Panc1 (cell line): ENCODE measurements at regions not wholly inside any gene's neighbourhood (a gene's known extent, or its start where the extent isn't known, plus 50 kb on each side); places are given as distances from the start of the nearest gene placed in this dataset.

Experiments used
- ATAC-seq: fragments of 200-7000 bp; cut with Tn5 transposase; 2 replicates; pipeline ENCODE4 v1.9.1; 2020; ENCODE audit warnings: mild to moderate bottlenecking, moderate library complexity
- BruUV-seq: library from RNA; stranded (reverse); fragments of 400-500 nt; replicated peaks from 2 replicates; lab custom pipeline; 2021; lab: Mats Ljungman, UMichigan
- CTCF ChIA-PET: fragments of 300-600 bp; sonication (Branson Sonifier 250); formaldehyde crosslinking; loops from one replicate; lab custom pipeline; 2022; ENCODE audit warnings: antibody characterized with exemption; lab: Charles Lee
- POLR2A ChIA-PET: fragments of 300-600 bp; sonication (Branson Sonifier 250); formaldehyde crosslinking; loops from one replicate; lab custom pipeline; 2022; ENCODE audit warnings: antibody characterized with exemption; lab: Charles Lee
- DNase-seq: peaks from one replicate; pipeline ENCODE4 v3.0.0-alpha.2; 2010; ENCODE audit warnings: low read depth, low spot score
- H3K27ac ChIP-seq: 2 replicates; pipeline ENCODE4 v1.5.1; 2011; ENCODE audit warnings: mild to moderate bottlenecking, low read length, inconsistent platforms
- H3K27me3 ChIP-seq: fragments of 200-500 bp; sonication (Bioruptor generic); 2 replicates; pipeline ENCODE4 v1.6.0; 2014; ENCODE audit warnings: low read length, inconsistent platforms; ENCODE audit not compliant: control insufficient read depth, insufficient read depth
- H3K36me3 ChIP-seq: fragments of 200-500 bp; sonication (Bioruptor generic); 2 replicates; pipeline ENCODE4 v1.5.1; 2014; ENCODE audit warnings: inconsistent platforms, mild to moderate bottlenecking, low read length, moderate library complexity; ENCODE audit not compliant: control insufficient read depth, insufficient read depth
- H3K4me1 ChIP-seq: 2 replicates; pipeline ENCODE4 v1.5.1; 2011; ENCODE audit warnings: inconsistent platforms, mild to moderate bottlenecking, low read length, moderate library complexity; ENCODE audit not compliant: control insufficient read depth, insufficient read depth
- H3K4me3 ChIP-seq, 2 experiments: 2 replicates each; pipeline ENCODE4 v1.5.1; 2011 to 2012; ENCODE audit warnings: low read depth in 2 of 2, low read length in 2 of 2, mild to moderate bottlenecking in 2 of 2, inconsistent platforms in 1 of 2, moderate library complexity in 1 of 2
- H3K9me3 ChIP-seq: fragments of 200-500 bp; sonication (Bioruptor generic); 2 replicates; pipeline ENCODE4 v1.5.1; 2014; ENCODE audit warnings: low read depth, mild to moderate bottlenecking, inconsistent platforms, low read length, moderate library complexity; ENCODE audit not compliant: control insufficient read depth, insufficient read depth
- CTCF ChIP-seq: fragments of 450-650 bp; IDR thresholded peaks from 2 replicates; pipeline ENCODE4 v1.5.1; 2017; ENCODE audit warnings: mild to moderate bottlenecking
- POLR2AphosphoS5 ChIP-seq: IDR thresholded peaks from 2 replicates; pipeline ENCODE4 v1.6.1; 2012; ENCODE audit warnings: mild to moderate bottlenecking, low read depth, low read length, moderate library complexity
- SIN3A ChIP-seq: IDR thresholded peaks from 2 replicates; pipeline ENCODE4 v1.6.1; 2012; ENCODE audit warnings: low read depth, mild to moderate bottlenecking, low read length, moderate library complexity, borderline replicate concordance; ENCODE audit not compliant: insufficient read depth
- TCF7L2 ChIP-seq: IDR thresholded peaks from 2 replicates; pipeline ENCODE4 v1.6.1; 2011; ENCODE audit warnings: mild to moderate bottlenecking, low read depth, low read length, inconsistent platforms
- in situ Hi-C: cut with HindIII; loops from 2 replicates; pipeline ENCODE4 v1.10.0; 2016; ENCODE audit warnings: low sequenced_read_pairs, low pct_unique_long_range_greater_than_20kb
- intact Hi-C: fragments of 100-400 bp; cut with micrococcal nuclease; formaldehyde crosslinking; loops from one replicate; pipeline ENCODE4 v1.10.0; 2022; ENCODE audit not compliant: unreplicated experiment
- TF ChIP-seq, protein P1 (sequence below), 2 experiments: IDR thresholded peaks; 2 replicates each; pipeline ENCODE4 v1.6.1; 2011 to 2012; ENCODE audit warnings: low read depth in 2 of 2, control low read depth in 1 of 2, low read length in 1 of 2, mild to moderate bottlenecking in 1 of 2, moderate library complexity in 1 of 2; ENCODE audit not compliant: insufficient read depth in 1 of 2

DNA sequence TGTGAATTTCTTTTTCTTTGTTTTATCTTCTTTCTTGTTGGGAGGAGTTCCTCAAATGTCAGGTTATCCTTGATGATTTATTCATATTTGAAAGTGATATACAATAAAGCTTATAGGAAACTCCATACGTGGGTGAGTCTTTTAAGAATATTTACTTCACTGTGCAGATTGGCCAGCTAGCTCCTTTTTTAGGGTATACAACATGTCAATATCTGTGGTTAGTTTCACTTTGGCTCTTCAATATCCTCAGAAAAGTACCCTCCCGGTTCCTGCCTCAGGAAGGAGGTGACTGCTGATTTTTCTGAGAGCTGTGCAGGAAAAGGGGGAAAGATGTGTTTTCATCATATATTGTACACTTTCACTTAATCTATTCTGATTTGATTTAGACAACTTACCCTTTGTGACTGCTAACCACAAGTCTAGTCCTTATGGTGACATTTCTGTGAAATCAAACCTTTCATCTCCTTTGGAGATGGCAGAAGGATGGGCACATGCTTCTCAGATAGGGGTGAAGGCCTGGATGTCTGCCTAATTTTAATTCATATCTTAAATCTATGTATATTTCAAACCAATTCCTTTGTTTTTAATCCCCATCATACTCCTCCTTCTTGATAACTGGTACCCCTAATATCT is 98.2 kb upstream of the NECTIN3 start:
- H3K27me3 ChIP-seq, result no peaks in the 10 kb centered on the region
- in situ Hi-C loops (no loop called here), intact Hi-C loops (no loop called here)
- no peak overlapping the region for H3K27ac ChIP-seq
- ChIA-PET POLR2A (no interaction called here), CTCF (no interaction called here)
- no TSS peak for BruUV-seq
- no peaks in the 10 kb centered on the region for H3K36me3 ChIP-seq
- no peaks in the 10 kb centered on the region for H3K9me3 ChIP-seq
- H3K4me1 ChIP-seq, result no peaks in the 10 kb centered on the region
- TF ChIP-seq CTCF, result no peak
- TF ChIP-seq SIN3A, result no peak
- no peak overlapping the region for H3K4me3 ChIP-seq
- ATAC-seq (no peak), DNase-seq (no peak)

GRCh38 chr3:110974902-110975301 is 96.7 kb upstream of the NECTIN3 start:
- ChIA-PET POLR2A (no interaction called here), CTCF (no interaction called here)
- intact Hi-C loops (no loop called here), in situ Hi-C loops (no loop called here)
- Histone ChIP-seq H3K9me3 (no peaks in the 10 kb centered on the region), H3K36me3 (no peaks in the 10 kb centered on the region), H3K27me3 (no peaks in the 10 kb centered on the region), H3K27ac (no peak overlapping the region), H3K4me3 (no peak overlapping the region), H3K4me1 (no peaks in the 10 kb centered on the region)
- no peak for ATAC-seq
- TF ChIP-seq TCF7L2, result no peak
- TF ChIP-seq, protein P1, sequence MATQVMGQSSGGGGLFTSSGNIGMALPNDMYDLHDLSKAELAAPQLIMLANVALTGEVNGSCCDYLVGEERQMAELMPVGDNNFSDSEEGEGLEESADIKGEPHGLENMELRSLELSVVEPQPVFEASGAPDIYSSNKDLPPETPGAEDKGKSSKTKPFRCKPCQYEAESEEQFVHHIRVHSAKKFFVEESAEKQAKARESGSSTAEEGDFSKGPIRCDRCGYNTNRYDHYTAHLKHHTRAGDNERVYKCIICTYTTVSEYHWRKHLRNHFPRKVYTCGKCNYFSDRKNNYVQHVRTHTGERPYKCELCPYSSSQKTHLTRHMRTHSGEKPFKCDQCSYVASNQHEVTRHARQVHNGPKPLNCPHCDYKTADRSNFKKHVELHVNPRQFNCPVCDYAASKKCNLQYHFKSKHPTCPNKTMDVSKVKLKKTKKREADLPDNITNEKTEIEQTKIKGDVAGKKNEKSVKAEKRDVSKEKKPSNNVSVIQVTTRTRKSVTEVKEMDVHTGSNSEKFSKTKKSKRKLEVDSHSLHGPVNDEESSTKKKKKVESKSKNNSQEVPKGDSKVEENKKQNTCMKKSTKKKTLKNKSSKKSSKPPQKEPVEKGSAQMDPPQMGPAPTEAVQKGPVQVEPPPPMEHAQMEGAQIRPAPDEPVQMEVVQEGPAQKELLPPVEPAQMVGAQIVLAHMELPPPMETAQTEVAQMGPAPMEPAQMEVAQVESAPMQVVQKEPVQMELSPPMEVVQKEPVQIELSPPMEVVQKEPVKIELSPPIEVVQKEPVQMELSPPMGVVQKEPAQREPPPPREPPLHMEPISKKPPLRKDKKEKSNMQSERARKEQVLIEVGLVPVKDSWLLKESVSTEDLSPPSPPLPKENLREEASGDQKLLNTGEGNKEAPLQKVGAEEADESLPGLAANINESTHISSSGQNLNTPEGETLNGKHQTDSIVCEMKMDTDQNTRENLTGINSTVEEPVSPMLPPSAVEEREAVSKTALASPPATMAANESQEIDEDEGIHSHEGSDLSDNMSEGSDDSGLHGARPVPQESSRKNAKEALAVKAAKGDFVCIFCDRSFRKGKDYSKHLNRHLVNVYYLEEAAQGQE (IDR thresholded peaks at IDR 0.05; ENCODE audit: insufficient read depth in 1 of 2, low read depth in 2 of 2, low read length in 1 of 2), result no peak
- no peak for TF ChIP-seq CTCF
- TF ChIP-seq SIN3A, result no peak
- no peak for TF ChIP-seq POLR2AphosphoS5
- DNase-seq, result no peak
- BruUV-seq, result no TSS peak
